NCI-H2171 (cell line): ENCODE measurements at regions not wholly inside any gene's neighbourhood (a gene's known extent, or its start where the extent isn't known, plus 50 kb on each side); places are given as distances from the start of the nearest gene placed in this dataset.
"Not testable (repeated sequence)": the region's sequence is repeated elsewhere in the genome, so short reads cannot be mapped to it uniquely, and the experiment has no call there.

Source experiments
- DNase-seq: peaks from one replicate; lab custom pipeline; 2025; lab: John Stamatoyannopoulos, UW

- no peak for DNase-seq
Observed at GRCh38 chr1:96545935-96546656, 175.5 kb upstream of the PTBP2 start.

- DNase-seq = no peak
Observed at GRCh38 chr1:96550061-96550460, 171.5 kb upstream of the PTBP2 start.

- DNase-seq = no peak
Observed at GRCh38 chr1:96552451-96552850, 169.1 kb upstream of the PTBP2 start.

- DNase-seq = no peak
Observed at GRCh38 chr1:96553811-96554210, 167.8 kb upstream of the PTBP2 start.

- no peak for DNase-seq
Observed at GRCh38 chr1:96554364-96554763, 167.2 kb upstream of the PTBP2 start.

- no peak for DNase-seq
Observed at GRCh38 chr1:96557336-96557735, 164.2 kb upstream of the PTBP2 start.

GRCh38 chr1:96558635-96559034 is 162.9 kb upstream of the PTBP2 start:
- DNase-seq = no peak

- DNase-seq = no peak
Observed at GRCh38 chr1:96559181-96559580, 162.4 kb upstream of the PTBP2 start.

GRCh38 chr1:96559707-96560596 is 161.6 kb upstream of the PTBP2 start:
- no peak for DNase-seq

- no peak for DNase-seq
Observed at GRCh38 chr1:96562094-96562493, 159.5 kb upstream of the PTBP2 start.

GRCh38 chr1:96564401-96564800 is 157.2 kb upstream of the PTBP2 start:
- not testable (repeated sequence) for DNase-seq

- no peak for DNase-seq
Observed at GRCh38 chr1:96565546-96565945, 156.0 kb upstream of the PTBP2 start.

- no peak for DNase-seq
Observed at GRCh38 chr1:96568639-96569038, 152.9 kb upstream of the PTBP2 start.

- no peak for DNase-seq
Observed at GRCh38 chr1:96569288-96569687, 152.3 kb upstream of the PTBP2 start.

GRCh38 chr1:96579636-96580035 is 141.9 kb upstream of the PTBP2 start:
- no peak for DNase-seq

- DNase-seq = no peak
Observed at GRCh38 chr1:96580920-96581319, 140.7 kb upstream of the PTBP2 start.

- no peak for DNase-seq
Observed at GRCh38 chr1:96581772-96582171, 139.8 kb upstream of the PTBP2 start.

- DNase-seq = no peak
Observed at GRCh38 chr1:96583903-96584302, 137.7 kb upstream of the PTBP2 start.

GRCh38 chr1:96587222-96587621 is 134.4 kb upstream of the PTBP2 start:
- DNase-seq = no peak

GRCh38 chr1:96588416-96588995 is 133.1 kb upstream of the PTBP2 start:
- DNase-seq = no peak

- DNase-seq = not testable (repeated sequence)
Observed at GRCh38 chr1:96595530-96595929, 126.1 kb upstream of the PTBP2 start.

- DNase-seq = no peak
Observed at GRCh38 chr1:96596226-96596922, 125.2 kb upstream of the PTBP2 start.
